NCI-H510A treated with DMSO at 0.1 percent for 48 hours (cell line): ENCODE measurements at regions not wholly inside any gene's neighbourhood (a gene's known extent, or its start where the extent isn't known, plus 50 kb on each side); places are given as distances from the start of the nearest gene placed in this dataset.

ENCODE experiments used
- DNase-seq: peaks from one replicate; lab custom pipeline; 2025; lab: John Stamatoyannopoulos, UW

GRCh38 chr7:42987648-42988214 lies 55.6 kb downstream of the MRPL32 start:
- DNase-seq, result no peak

- DNase-seq, result no peak
These were observed 58.8 kb downstream of the MRPL32 start for GRCh38 chr7:42991024-42991423.

- no peak for DNase-seq
These were observed 59.9 kb downstream of the MRPL32 start for GRCh38 chr7:42991913-42992591.

- DNase-seq, result no peak
These were observed 60.9 kb downstream of the MRPL32 start for GRCh38 chr7:42993038-42993437.

GRCh38 chr7:42994096-42994495 lies 61.9 kb downstream of the MRPL32 start:
- DNase-seq, result no peak

GRCh38 chr7:42997611-42998010 lies 65.4 kb downstream of the MRPL32 start:
- no peak for DNase-seq

GRCh38 chr7:43004082-43004481 lies 71.9 kb downstream of the MRPL32 start:
- DNase-seq, result no peak

- no peak for DNase-seq
These were observed 73.8 kb downstream of the MRPL32 start for GRCh38 chr7:43006008-43006407.

GRCh38 chr7:43010061-43010460 lies 77.9 kb downstream of the MRPL32 start:
- DNase-seq, result no peak

GRCh38 chr7:43011879-43012278 lies 79.7 kb downstream of the MRPL32 start:
- DNase-seq, result no peak

GRCh38 chr7:43014406-43014805 lies 82.2 kb downstream of the MRPL32 start:
- no peak for DNase-seq

- DNase-seq, result no peak
These were observed 83.1 kb downstream of the MRPL32 start for GRCh38 chr7:43015301-43015700.

- DNase-seq, result no peak
These were observed 86.3 kb downstream of the MRPL32 start for GRCh38 chr7:43018446-43018845.

- no peak for DNase-seq
These were observed 89.3 kb downstream of the MRPL32 start for GRCh38 chr7:43021431-43021830.

- DNase-seq, result no peak
These were observed 89.8 kb downstream of the MRPL32 start for GRCh38 chr7:43022008-43022407.

- DNase-seq, result no peak
These were observed 79.1 kb upstream of the HECW1 start for GRCh38 chr7:43033369-43033768.

- no peak for DNase-seq
These were observed 77.9 kb upstream of the HECW1 start for GRCh38 chr7:43034535-43035002.

- DNase-seq, result no peak
These were observed 74.9 kb upstream of the HECW1 start for GRCh38 chr7:43037531-43037930.

GRCh38 chr7:43038254-43038653 lies 74.2 kb upstream of the HECW1 start:
- DNase-seq, result no peak

GRCh38 chr7:43039346-43039745 lies 73.1 kb upstream of the HECW1 start:
- DNase-seq, result no peak

GRCh38 chr7:43040461-43040860 lies 72.0 kb upstream of the HECW1 start:
- DNase-seq, result no peak

- DNase-seq, result no peak
These were observed 71.3 kb upstream of the HECW1 start for GRCh38 chr7:43041105-43041504.

GRCh38 chr7:43041724-43042123 lies 70.7 kb upstream of the HECW1 start:
- no peak for DNase-seq

GRCh38 chr7:43042302-43042701 lies 70.1 kb upstream of the HECW1 start:
- DNase-seq, result no peak
